ENCODE measurements at regions not wholly inside any gene's neighbourhood (a gene's known extent, or its start where the extent isn't known, plus 50 kb on each side); places are given as distances from the start of the nearest gene placed in this dataset.

- H3K27ac ChIP-seq = no peak overlapping the region
- DNase-seq (ENCODE audit: low read depth, low spot score) = no peak
Measured at GRCh38 chr9:26744191-26744965, 148.2 kb downstream of the CAAP1 start.

GRCh38 chr9:26742828-26743476 is 149.7 kb downstream of the CAAP1 start:
- H3K27ac ChIP-seq = no peak overlapping the region
- DNase-seq (ENCODE audit: low read depth, low spot score) = no peak

- H3K27ac ChIP-seq = no peak overlapping the region
- no peak for DNase-seq (ENCODE audit: low read depth, low spot score)
Measured at GRCh38 chr9:26735160-26735559, 157.4 kb downstream of the CAAP1 start.

GRCh38 chr9:26729187-26729586 is 163.4 kb downstream of the CAAP1 start:
- no peak for DNase-seq (ENCODE audit: low read depth, low spot score)
- H3K27ac ChIP-seq = no peak overlapping the region

GRCh38 chr9:26727471-26727870 is 165.1 kb downstream of the CAAP1 start:
- DNase-seq (ENCODE audit: low read depth, low spot score) = no peak
- H3K27ac ChIP-seq = no peak overlapping the region

GRCh38 chr9:26725573-26725972 is 167.0 kb downstream of the CAAP1 start:
- no peak overlapping the region for H3K27ac ChIP-seq
- DNase-seq (ENCODE audit: low read depth, low spot score) = no peak

GRCh38 chr9:26723486-26723885 is 169.1 kb downstream of the CAAP1 start:
- H3K27ac ChIP-seq = no peak overlapping the region
- no peak for DNase-seq (ENCODE audit: low read depth, low spot score)

GRCh38 chr9:26722755-26723154 is 169.8 kb downstream of the CAAP1 start:
- DNase-seq (ENCODE audit: low read depth, low spot score) = no peak
- no peak overlapping the region for H3K27ac ChIP-seq

- no peak for DNase-seq (ENCODE audit: low read depth, low spot score)
- H3K27ac ChIP-seq = no peak overlapping the region
Measured at GRCh38 chr9:26710008-26710407, 182.6 kb downstream of the CAAP1 start.

GRCh38 chr9:26706223-26706622 is 186.4 kb downstream of the CAAP1 start:
- peak; percentile 5 for DNase-seq (ENCODE audit: low read depth, low spot score)
- H3K27ac ChIP-seq = no peak overlapping the region

- no peak overlapping the region for H3K27ac ChIP-seq
- DNase-seq (ENCODE audit: low read depth, low spot score) = no peak
Measured at GRCh38 chr9:26695298-26695622, 197.3 kb downstream of the CAAP1 start.

- no peak overlapping the region for H3K27ac ChIP-seq
- DNase-seq (ENCODE audit: low read depth, low spot score) = no peak
Measured at GRCh38 chr9:26694381-26695297, 198.0 kb downstream of the CAAP1 start.

- no peak for DNase-seq (ENCODE audit: low read depth, low spot score)
- no peak overlapping the region for H3K27ac ChIP-seq
Measured at GRCh38 chr9:26689041-26689440, 203.6 kb downstream of the CAAP1 start.

- H3K27ac ChIP-seq = no peak overlapping the region
- no peak for DNase-seq (ENCODE audit: low read depth, low spot score)
Measured at GRCh38 chr9:26687421-26687820, 205.2 kb downstream of the CAAP1 start.

GRCh38 chr9:26685818-26686217 is 206.8 kb downstream of the CAAP1 start:
- no peak overlapping the region for H3K27ac ChIP-seq
- no peak for DNase-seq (ENCODE audit: low read depth, low spot score)

GRCh38 chr9:26684029-26684428 is 208.6 kb downstream of the CAAP1 start:
- no peak overlapping the region for H3K27ac ChIP-seq
- no peak for DNase-seq (ENCODE audit: low read depth, low spot score)

- no peak for DNase-seq (ENCODE audit: low read depth, low spot score)
- H3K27ac ChIP-seq = no peak overlapping the region
Measured at GRCh38 chr9:26682796-26683496, 209.7 kb downstream of the CAAP1 start.

- no peak overlapping the region for H3K27ac ChIP-seq
- no peak for DNase-seq (ENCODE audit: low read depth, low spot score)
Measured at GRCh38 chr9:26682041-26682440, 210.6 kb downstream of the CAAP1 start.

- no peak for DNase-seq (ENCODE audit: low read depth, low spot score)
- H3K27ac ChIP-seq = no peak overlapping the region
Measured at GRCh38 chr9:26677965-26678706, 214.5 kb downstream of the CAAP1 start.

GRCh38 chr9:26675035-26675434 is 217.6 kb downstream of the CAAP1 start:
- H3K27ac ChIP-seq = no peak overlapping the region
- DNase-seq (ENCODE audit: low read depth, low spot score) = no peak
